ENCODE measurements at regions not wholly inside any gene's neighbourhood (a gene's known extent, or its start where the extent isn't known, plus 50 kb on each side); places are given as distances from the start of the nearest gene placed in this dataset.

GRCh38 chr12:124621296-124621660, 53.9 kb upstream of the NCOR2 start:
- no TSS peak for BruUV-seq (replicated peaks)
- Histone ChIP-seq H3K4me3 (no peak overlapping the region), H3K36me3 (ENCODE audit: control insufficient read depth in 2 of 2, insufficient read depth in 2 of 2, low read length in 1 of 2) (no peaks in the 10 kb centered on the region), H3K4me2 (ENCODE audit: control insufficient read depth, insufficient read depth) (no peak overlapping the region), H3K9me3 (replicated peaks; ENCODE audit: control insufficient read depth, insufficient read depth, low read length) (no peaks in the 10 kb centered on the region; the same call in 2 of the 3 replicates), H3K27me3 (replicated peaks in 1 of 2; ENCODE audit: control insufficient read depth in 2 of 2, insufficient read depth in 2 of 2, low read length in 1 of 2) (no peaks in the 10 kb centered on the region), H3K79me2 (ENCODE audit: control insufficient read depth, insufficient read depth, low read length) (no peaks in the 10 kb centered on the region), H3K9ac (ENCODE audit: control insufficient read depth, insufficient read depth, low read length) (no peak overlapping the region), H3K27ac (ENCODE audit: control insufficient read depth, insufficient read depth) (no peak overlapping the region), H2AFZ (ENCODE audit: control insufficient read depth, low read depth, low read length) (no peak overlapping the region), H3K4me1 (ENCODE audit: control insufficient read depth, insufficient read depth, low read length) (no peaks in the 10 kb centered on the region), H4K20me1 (ENCODE audit: control insufficient read depth, insufficient read depth) (no peaks in the 10 kb centered on the region)
- ChIA-PET CTCF (no interaction called here), POLR2A (no interaction called here), SMC1A (ENCODE audit: uncharacterized antibody, unreplicated experiment) (no interaction called here), RAD21 (ENCODE audit: unreplicated experiment) (no interaction called here)
- TF ChIP-seq NFIC (IDR thresholded peaks at IDR 0.05; ENCODE audit: low read depth, low read length): no peak
- no peak for TF ChIP-seq NBN (IDR thresholded peaks at IDR 0.05)
- WGBS (ENCODE audit: insufficient coverage, insufficient replicate concordance, low lambda C conversion rate, missing lambda C conversion rate): 54% methylated on average over 11 of the region's 11 CpGs
- in situ Hi-C loops (cut with MboI): no loop called here
- intact Hi-C loops (cut with micrococcal nuclease; ENCODE audit: unreplicated experiment): no loop called here
- no peak for DNase-seq (ENCODE audit: low read depth, low spot score)
- no peak for ATAC-seq
- no peak for FAIRE-seq

GRCh38 chr12:124620606-124621295, 53.3 kb upstream of the NCOR2 start:
- no peaks in the 10 kb centered on the region for H4K20me1 ChIP-seq (ENCODE audit: control insufficient read depth, insufficient read depth)
- H3K4me3 ChIP-seq: no peak overlapping the region
- in situ Hi-C loops (cut with MboI) (no loop called here), intact Hi-C loops (cut with micrococcal nuclease; ENCODE audit: unreplicated experiment) (no loop called here)
- no peak overlapping the region for H3K27ac ChIP-seq (ENCODE audit: control insufficient read depth, insufficient read depth)
- no peak for ATAC-seq
- BruUV-seq (replicated peaks): no TSS peak
- H3K4me2 ChIP-seq (ENCODE audit: control insufficient read depth, insufficient read depth): no peak overlapping the region
- ChIA-PET POLR2A (no interaction called here), CTCF (no interaction called here), RAD21 (ENCODE audit: unreplicated experiment) (no interaction called here), SMC1A (ENCODE audit: uncharacterized antibody, unreplicated experiment) (no interaction called here)
- WGBS (ENCODE audit: insufficient coverage, insufficient replicate concordance, low lambda C conversion rate, missing lambda C conversion rate): 63% methylated on average over 12 of the region's 12 CpGs
- no peaks in the 10 kb centered on the region for H3K27me3 ChIP-seq (replicated peaks in 1 of 2; ENCODE audit: control insufficient read depth in 2 of 2, insufficient read depth in 2 of 2, low read length in 1 of 2)
- no peaks in the 10 kb centered on the region for H3K79me2 ChIP-seq (ENCODE audit: control insufficient read depth, insufficient read depth, low read length)
- FAIRE-seq: no peak
- DNase-seq (ENCODE audit: low read depth, low spot score): no peak
- no peak overlapping the region for H2AFZ ChIP-seq (ENCODE audit: control insufficient read depth, low read depth, low read length)
- no peaks in the 10 kb centered on the region; the same call in 2 of the 3 replicates for H3K9me3 ChIP-seq (replicated peaks; ENCODE audit: control insufficient read depth, insufficient read depth, low read length)
- no peaks in the 10 kb centered on the region for H3K4me1 ChIP-seq (ENCODE audit: control insufficient read depth, insufficient read depth, low read length)
- no peaks in the 10 kb centered on the region for H3K36me3 ChIP-seq (ENCODE audit: control insufficient read depth in 2 of 2, insufficient read depth in 2 of 2, low read length in 1 of 2)
- TF ChIP-seq RB1 (IDR thresholded peaks at IDR 0.05; ENCODE audit: borderline replicate concordance) (no peak), USF2 (IDR thresholded peaks at IDR 0.05; ENCODE audit: borderline replicate concordance, low read depth, low read length) (no peak), BCLAF1 (IDR thresholded peaks at IDR 0.05) (no peak)
- no peak overlapping the region for H3K9ac ChIP-seq (ENCODE audit: control insufficient read depth, insufficient read depth, low read length)
